K562 (cell line): ENCODE measurements at regions not wholly inside any gene's neighbourhood (a gene's known extent, or its start where the extent isn't known, plus 50 kb on each side); places are given as distances from the start of the nearest gene placed in this dataset.

ENCODE experiments used
- ATAC-seq: fragments of 200-7000 bp; cut with Tn5 transposase; 3 replicates; pipeline ENCODE4 v1.9.1; 2020; ENCODE audit warnings: moderate library complexity
- BruUV-seq: library from RNA; stranded (reverse); fragments of 400-500 nt; replicated peaks from 2 replicates; lab custom pipeline; 2021; lab: Mats Ljungman, UMichigan
- CTCF ChIA-PET: fragments of 300-600 bp; formaldehyde crosslinking; extraction: SDS; loops from one replicate; lab custom pipeline; 2021; ENCODE audit warnings: low intra/inter-chr PET ratio; lab: Yijun Ruan, JAX
- POLR2A ChIA-PET: fragments of 300-600, 350-650 bp; sonication (Branson Sonifier 250); formaldehyde crosslinking; extraction: SDS; loops from one replicate; lab custom pipeline; 2021; ENCODE audit warnings: antibody characterized with exemption, inconsistent platforms; lab: Yijun Ruan, JAX
- DNase-seq, 4 experiments: peaks; one replicate each; pipeline versions ENCODE4 v3.0.0 to v3.0.0-alpha.2; 2011 to 2018; ENCODE audit warnings: low spot score in 3 of 4, mixed read lengths in 3 of 4; ENCODE audit errors: extremely low read depth in 1 of 4
- FAIRE-seq: peaks from 2 replicates; lab custom pipeline; 2011; peaks lifted over from hg19 to GRCh38; lab: Jason Lieb, UNC
- H2AFZ ChIP-seq: 2 replicates; pipeline ENCODE4 v1.6.0; 2011; ENCODE audit warnings: low read depth, low read length, control low read depth, inconsistent platforms
- H3K27ac ChIP-seq: fragments of 200-600 bp; 3 replicates; pipeline ENCODE4 v1.8.0; 2011; ENCODE audit warnings: low read depth, mild to moderate bottlenecking, control low read depth, inconsistent platforms, low read length, moderate library complexity, mixed read lengths; ENCODE audit errors: extremely low read depth
- H3K27me3 ChIP-seq, 2 experiments: fragments of 300-600 bp in 1 of 2; 2 replicates in 1 of 2; 3 replicates in 1 of 2; pipeline versions ENCODE4 v1.6.0 to v1.8.0; 2011; ENCODE audit warnings: inconsistent platforms in 2 of 2, low read length in 2 of 2, mild to moderate bottlenecking in 1 of 2, mixed read lengths in 1 of 2, moderate library complexity in 1 of 2; ENCODE audit not compliant: control insufficient read depth in 2 of 2, insufficient read depth in 2 of 2
- H3K36me3 ChIP-seq: fragments of 300-600 bp; 3 replicates; pipeline ENCODE4 v1.8.0; 2011; ENCODE audit warnings: mild to moderate bottlenecking, low read length, inconsistent platforms; ENCODE audit not compliant: control insufficient read depth, insufficient read depth
- H3K4me1 ChIP-seq, 2 experiments: fragments of 200-600 bp in 1 of 2; replicated peaks in 1 of 2; 2 replicates in 1 of 2; 3 replicates in 1 of 2; pipeline versions ENCODE4 v1.5.1 to v1.8.0; 2011; ENCODE audit warnings: inconsistent platforms in 2 of 2, low read length in 2 of 2, mild to moderate bottlenecking in 1 of 2, mixed read lengths in 1 of 2, moderate library complexity in 1 of 2; ENCODE audit not compliant: control insufficient read depth in 2 of 2, insufficient read depth in 2 of 2
- H3K4me2 ChIP-seq: 2 replicates; pipeline ENCODE4 v1.6.1; 2011; ENCODE audit warnings: low read length, control low read depth, inconsistent platforms, mixed read lengths; ENCODE audit not compliant: insufficient read depth
- H3K4me3 ChIP-seq: fragments of 200-600 bp; sonication (generic), shearing (Covaris generic); 2 replicates; pipeline ENCODE4 v1.5.1; 2016; ENCODE audit warnings: control low read depth, inconsistent platforms
- H3K79me2 ChIP-seq: fragments of 200-600 bp; 3 replicates; pipeline ENCODE4 v1.8.0; 2011; ENCODE audit warnings: low read length, inconsistent platforms; ENCODE audit not compliant: control insufficient read depth, insufficient read depth
- H3K9ac ChIP-seq, 2 experiments: 2 replicates each; pipeline versions ENCODE4 v1.6.0 to v1.6.1; 2011; ENCODE audit warnings: low read depth in 2 of 2, low read length in 2 of 2, control low read depth in 1 of 2, inconsistent platforms in 1 of 2, mild to moderate bottlenecking in 1 of 2, mixed read lengths in 1 of 2; ENCODE audit not compliant: insufficient read depth in 1 of 2
- H3K9me1 ChIP-seq: one replicate; pipeline ENCODE4 v1.6.0; 2011; ENCODE audit warnings: inconsistent platforms, mild to moderate bottlenecking, low read length, moderate library complexity; ENCODE audit not compliant: control insufficient read depth, insufficient read depth
- H3K9me3 ChIP-seq: replicated peaks from 2 replicates; pipeline ENCODE4 v1.5.1; 2011; ENCODE audit warnings: low read depth, low read length, inconsistent platforms; ENCODE audit not compliant: control insufficient read depth, insufficient read depth
- H4K20me1 ChIP-seq: replicated peaks from 2 replicates; pipeline ENCODE4 v1.6.1; 2011; ENCODE audit warnings: low read length, inconsistent platforms, mixed read lengths; ENCODE audit not compliant: control insufficient read depth, insufficient read depth
- ADNP ChIP-seq: fragments of 200-800 bp; sonication (Bioruptor generic); IDR thresholded peaks from 2 replicates; pipeline ENCODE4 v1.6.1; 2016; ENCODE audit warnings: missing genetic modification characterization, missing compliant biosample characterization
- GTF3C2 ChIP-seq: IDR thresholded peaks from 3 replicates; pipeline ENCODE4 v1.6.1; 2011; ENCODE audit warnings: borderline replicate concordance, mild to moderate bottlenecking, moderate library complexity; ENCODE audit not compliant: insufficient read length; ENCODE audit errors: extremely low read depth
- HNRNPH1 ChIP-seq: fragments of 200-400 bp; formaldehyde crosslinking; optimal IDR thresholded peaks from 2 replicates; pipeline ENCODE3; 2017; ENCODE audit warnings: low read depth, mild to moderate bottlenecking, low read length, moderate library complexity
- HNRNPLL ChIP-seq: fragments of 200-400 bp; formaldehyde crosslinking; IDR thresholded peaks from 2 replicates; pipeline ENCODE4 v1.6.1; 2017; ENCODE audit warnings: low read length, low read depth, mild to moderate bottlenecking; ENCODE audit not compliant: poor library complexity, severe bottlenecking
- MAFG ChIP-seq: fragments of 450-650 bp; conservative IDR thresholded peaks from 2 replicates; pipeline ENCODE4 v1.6.1; 2016; ENCODE audit warnings: missing genetic modification characterization, missing compliant biosample characterization
- MCM7 ChIP-seq, 2 experiments: fragments of 450-650 bp; IDR thresholded peaks; 2 replicates each; pipeline ENCODE4 v1.6.1; 2016 to 2018
- NFE2L1 ChIP-seq: fragments of 450-650 bp; IDR thresholded peaks from 2 replicates; pipeline ENCODE4 v1.6.1; 2016; ENCODE audit warnings: missing genetic modification characterization, low read depth, mild to moderate bottlenecking, missing compliant biosample characterization, moderate library complexity, borderline replicate concordance
- NFIC ChIP-seq: fragments of 450-650 bp; IDR thresholded peaks from 2 replicates; pipeline ENCODE4 v1.6.1; 2017; ENCODE audit warnings: mild to moderate bottlenecking, inconsistent platforms
- POLR2A ChIP-seq: fragments of 450-650 bp; conservative IDR thresholded peaks from 2 replicates; pipeline ENCODE4 v1.6.1; 2016
- PRPF4 ChIP-seq: fragments of 200-400 bp; formaldehyde crosslinking; IDR thresholded peaks from one replicate; pipeline ENCODE4 v1.6.1; 2017; ENCODE audit warnings: low read length, low read depth, mild to moderate bottlenecking; ENCODE audit not compliant: insufficient read depth, poor library complexity, severe bottlenecking
- SIN3B ChIP-seq: fragments of 450-650 bp; IDR thresholded peaks from 2 replicates; pipeline ENCODE4 v1.6.1; 2017; ENCODE audit warnings: low read depth, mild to moderate bottlenecking, moderate library complexity
- SREBF2 ChIP-seq: sonication (generic); formaldehyde crosslinking; IDR thresholded peaks from 2 replicates; pipeline ENCODE4 v1.4.0; 2020; ENCODE audit warnings: mild to moderate bottlenecking, missing genetic modification reagents
- TOE1 ChIP-seq, 2 experiments: fragments of 450-650 bp in 1 of 2; sonication (generic) in 1 of 2; formaldehyde crosslinking in 1 of 2; IDR thresholded peaks; 2 replicates each; pipeline versions ENCODE4 v1.7.1 to v1.8.0; 2016 to 2022; ENCODE audit warnings: borderline replicate concordance in 2 of 2, mild to moderate bottlenecking in 2 of 2, antibody characterized with exemption in 1 of 2, inconsistent platforms in 1 of 2, low read depth in 1 of 2, missing genetic modification reagents in 1 of 2, moderate library complexity in 1 of 2
- UBTF ChIP-seq, 2 experiments: IDR thresholded peaks; 2 replicates each; pipeline ENCODE4 v1.6.1; 2012; ENCODE audit warnings: improper control_type of control experiment in 2 of 2, low read depth in 2 of 2, low read length in 2 of 2, borderline replicate concordance in 1 of 2
- ZBTB33 ChIP-seq: sonication (generic); formaldehyde crosslinking; IDR thresholded peaks from 2 replicates; pipeline ENCODE4 v1.8.1; 2023; ENCODE audit warnings: mild to moderate bottlenecking, missing genetic modification reagents
- WGBS: fragments of 100-300 bp; shearing (Covaris generic); methylation state at CpG from one replicate; pipeline ENCODE4 v1.1.6; 2016; ENCODE audit warnings: low coverage, mixed read lengths; ENCODE audit not compliant: insufficient coverage; ENCODE audit errors: missing lambda C conversion rate; 5-methylcytosine and 5-hydroxymethylcytosine counted together
- in situ Hi-C: fragments of 300-500 bp; cut with MboI; formaldehyde crosslinking; loops from 4 replicates; pipeline ENCODE4 v1.15.0; 2018; ENCODE audit warnings: inconsistent platforms, mixed read lengths
- intact Hi-C: fragments of 100-400 bp; cut with micrococcal nuclease; formaldehyde crosslinking; loops from 2 replicates; pipeline ENCODE4 v1.14.2; 2022

GRCh38 chr18:44065206-44065605 is 615.5 kb upstream of the SETBP1 start (continued):
- no peak for TF ChIP-seq HNRNPH1
- TF ChIP-seq NFIC = no peak
- TF ChIP-seq PRPF4 = no peak
- no peak for TF ChIP-seq MAFG (tag)
- TF ChIP-seq HNRNPLL = no peak
- no peak for TF ChIP-seq SIN3B
- no peak for TF ChIP-seq UBTF (IDR thresholded peaks at IDR 0.05; ENCODE audit: borderline replicate concordance in 1 of 2, low read depth in 2 of 2, low read length in 2 of 2)

GRCh38 chr18:44066541-44066940 is 614.1 kb upstream of the SETBP1 start:
- POLR2A ChIA-PET = no interaction called here
- H3K79me2 ChIP-seq = no peaks in the 10 kb centered on the region
- intact Hi-C loops (no loop called here), in situ Hi-C loops (no loop called here)
- CTCF ChIA-PET = no interaction called here
- FAIRE-seq (no peak), DNase-seq (no peak), ATAC-seq (no peak)
- H3K4me3 ChIP-seq = no peak overlapping the region
- H3K9ac ChIP-seq = no peak overlapping the region
- 0% methylated on average over 1 of the region's 1 CpG for WGBS
- no peaks in the 10 kb centered on the region for H3K9me1 ChIP-seq
- BruUV-seq = no TSS peak
- TF ChIP-seq GTF3C2 = no peak
- TF ChIP-seq SREBF2 (CRISPR knock-in tag) = no peak
- no peak for TF ChIP-seq MCM7 (IDR thresholded peaks at IDR 0.05)
- no peak for TF ChIP-seq POLR2A
- no peak for TF ChIP-seq ZBTB33 (CRISPR knock-in tag)
- TF ChIP-seq NFE2L1 (tag) = no peak
- no peak for TF ChIP-seq TOE1 (IDR thresholded peaks at IDR 0.05; ENCODE audit: borderline replicate concordance)
- no peak for TF ChIP-seq TOE1 (CRISPR knock-in tag; IDR thresholded peaks at IDR 0.05; ENCODE audit: borderline replicate concordance, low read depth)
- no peak for TF ChIP-seq ADNP
- no peaks in the 10 kb centered on the region for H3K36me3 ChIP-seq
- no peaks in the 10 kb centered on the region for H3K4me1 ChIP-seq
- H2AFZ ChIP-seq = no peak overlapping the region
- H3K9me3 ChIP-seq = no peaks in the 10 kb centered on the region
- no peaks in the 10 kb centered on the region for H3K27me3 ChIP-seq
- H3K27ac ChIP-seq = no peak overlapping the region
- no peaks in the 10 kb centered on the region for H4K20me1 ChIP-seq
- no peak overlapping the region for H3K4me2 ChIP-seq
